Lung (tissue), 11 donors: ENCODE measurements at regions not wholly inside any gene's neighbourhood (a gene's known extent, or its start where the extent isn't known, plus 50 kb on each side); places are given as distances from the start of the nearest gene placed in this dataset.
A peak's percentile ranks its signal among the peaks of the same experiment; 100 is the strongest.

Experiments used
- ATAC-seq: fragments of 200-7000 bp; cut with Tn5 transposase; one replicate; pipeline ENCODE4 v1.9.1; 2020; ENCODE audit warnings: moderate number of reproducible peaks; ENCODE audit not compliant: insufficient read depth, low FRiP score
- DNase-seq, 3 donors: peaks; one replicate each; pipeline ENCODE4 v3.0.0-alpha.2; 2013 to 2017
- H3K27ac ChIP-seq, 2 donors: one replicate each; pipeline ENCODE4 v1.5.1; 2013; ENCODE audit warnings: mild to moderate bottlenecking in 2 of 2, moderate library complexity in 2 of 2, control low read depth in 1 of 2, inconsistent platforms in 1 of 2, low read depth in 1 of 2, low read length in 1 of 2
- H3K27me3 ChIP-seq, 3 donors: one replicate each; pipeline ENCODE4 v1.5.1; 2013; ENCODE audit warnings: low read length in 2 of 3; ENCODE audit not compliant: control insufficient read depth in 3 of 3, insufficient read depth in 3 of 3
- H3K36me3 ChIP-seq, 4 donors: one replicate each; pipeline ENCODE4 v1.5.1; 2013; ENCODE audit warnings: low read length in 4 of 4, mild to moderate bottlenecking in 1 of 4, moderate library complexity in 1 of 4; ENCODE audit not compliant: control insufficient read depth in 4 of 4, insufficient read depth in 4 of 4
- H3K4me1 ChIP-seq, 5 donors: one replicate each; pipeline ENCODE4 v1.5.1; 2013; ENCODE audit warnings: low read length in 5 of 5, mild to moderate bottlenecking in 2 of 5, moderate library complexity in 1 of 5; ENCODE audit not compliant: control insufficient read depth in 5 of 5, insufficient read depth in 5 of 5
- H3K4me3 ChIP-seq: one replicate; pipeline ENCODE4 v1.5.1; 2013; ENCODE audit warnings: mild to moderate bottlenecking, control low read depth, moderate library complexity
- H3K9ac ChIP-seq, 2 donors: one replicate each; pipeline ENCODE4 v1.5.1; 2013; ENCODE audit warnings: low read length in 2 of 2, control low read depth in 1 of 2; ENCODE audit not compliant: insufficient read depth in 1 of 2
- H3K9me3 ChIP-seq, 4 donors: one replicate each; pipeline ENCODE4 v1.5.1; 2013; ENCODE audit warnings: low read length in 3 of 4, mild to moderate bottlenecking in 1 of 4, moderate library complexity in 1 of 4; ENCODE audit not compliant: control insufficient read depth in 4 of 4, insufficient read depth in 3 of 4
- CTCF ChIP-seq: IDR thresholded peaks from 2 replicates; pipeline ENCODE4 v1.5.1; 2012; ENCODE audit warnings: mild to moderate bottlenecking; ENCODE audit errors: control extremely low read depth, extremely low read depth
- WGBS, 2 donors: extraction: QIAGEN DNeasy Blood & Tissue Kit; methylation state at CpG; one replicate each; pipeline ENCODE4 v1.1.7; 2013; 5-methylcytosine and 5-hydroxymethylcytosine counted together
- donor health status: control.
- donor health status: control.
- donor health status: Bipolar disorder and iron deficiency.
- donor health status: healthy.
- donor health status: DM: yes; HTN: yes; CAD: no.

GRCh38 chr9:79335987-79336386 lies 235.8 kb upstream of the TLE4 start:
- H3K27me3 ChIP-seq = no peaks in the 10 kb centered on the region
- H3K27ac ChIP-seq = no peak overlapping the region
- H3K9ac ChIP-seq = no peak overlapping the region
- ATAC-seq (no peak), DNase-seq (no peak)
- peaks cover 0 to 17% (median 10%) of the 10 kb centered on the region in 4 donors for H3K9me3 ChIP-seq
- 87 to 100% methylated on average over 1 of the region's 1 CpG for WGBS, 2 donors
- H3K4me3 ChIP-seq = no peak overlapping the region
- no peaks in the 10 kb centered on the region for H3K4me1 ChIP-seq
- TF ChIP-seq CTCF = no peak
- no peaks in the 10 kb centered on the region for H3K36me3 ChIP-seq

- WGBS, 2 donors = 94 to 96% methylated on average over 6 of the region's 6 CpGs
- Histone ChIP-seq H3K27me3 (no peaks in the 10 kb centered on the region), H3K27ac (no peak overlapping the region), H3K9me3 (peaks cover 0 to 12% (median 4%) of the 10 kb centered on the region in 4 donors), H3K4me1 (no peaks in the 10 kb centered on the region), H3K4me3 (no peak overlapping the region), H3K9ac (no peak overlapping the region), H3K36me3 (no peaks in the 10 kb centered on the region)
- TF ChIP-seq CTCF = no peak
- DNase-seq = no peak
- ATAC-seq = no peak
These were observed 230.2 kb upstream of the TLE4 start for GRCh38 chr9:79341561-79341960.

- no peak for ATAC-seq
- no peaks in the 10 kb centered on the region for H3K4me1 ChIP-seq
- no peak overlapping the region for H3K4me3 ChIP-seq
- no peaks in the 10 kb centered on the region for H3K36me3 ChIP-seq
- H3K27ac ChIP-seq = no peak overlapping the region
- H3K27me3 ChIP-seq = no peaks in the 10 kb centered on the region
- H3K9ac ChIP-seq = no peak overlapping the region
- DNase-seq = peak in 1 of 3 donors; percentile 26
- H3K9me3 ChIP-seq = peaks cover 0 to 2% (median 0%) of the 10 kb centered on the region in 4 donors
- 31 to 39% methylated on average over 3 of the region's 3 CpGs for WGBS, 2 donors
- TF ChIP-seq CTCF = no peak
These were observed 225.3 kb upstream of the TLE4 start for GRCh38 chr9:79346350-79347020.

GRCh38 chr9:79352322-79352721 lies 219.4 kb upstream of the TLE4 start:
- WGBS, 2 donors = 77 to 83% methylated on average over 3 of the region's 3 CpGs

More at GRCh38 chr9:79352322-79352721, 219.4 kb upstream of the TLE4 start:
- Histone ChIP-seq H3K27ac (no peak overlapping the region), H3K27me3 (no peaks in the 10 kb centered on the region), H3K9ac (no peak overlapping the region), H3K36me3 (no peaks in the 10 kb centered on the region), H3K9me3 (peaks cover 0 to 2% (median 0%) of the 10 kb centered on the region in 4 donors), H3K4me3 (no peak overlapping the region), H3K4me1 (peaks cover 0 to 5% (median 0%) of the 10 kb centered on the region in 5 donors)
- no peak for TF ChIP-seq CTCF
- no peak for DNase-seq
- no peak for ATAC-seq
